ENCODE measurements at regions not wholly inside any gene's neighbourhood (a gene's known extent, or its start where the extent isn't known, plus 50 kb on each side); places are given as distances from the start of the nearest gene placed in this dataset.

DNA sequence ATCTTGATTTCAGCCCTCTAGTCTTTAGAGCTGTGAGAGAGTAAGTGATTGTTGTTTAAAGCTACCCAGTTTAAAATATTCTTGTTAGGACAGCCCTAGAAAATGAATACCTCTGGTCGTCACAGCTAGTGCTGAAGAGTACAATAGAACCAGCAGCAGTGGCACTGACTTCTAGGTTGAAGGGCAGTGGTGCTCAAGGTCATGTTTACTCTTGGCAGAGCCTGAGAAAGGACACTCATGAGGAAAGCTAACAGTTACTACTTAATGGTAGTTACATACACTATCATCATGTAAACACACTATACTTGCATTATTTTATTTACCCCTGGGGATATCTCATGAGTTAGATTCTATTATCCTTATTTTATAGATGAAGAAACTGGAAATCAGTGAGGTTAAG, 323.0 kb downstream of the SH2D4B start:
- TF ChIP-seq, protein P1, sequence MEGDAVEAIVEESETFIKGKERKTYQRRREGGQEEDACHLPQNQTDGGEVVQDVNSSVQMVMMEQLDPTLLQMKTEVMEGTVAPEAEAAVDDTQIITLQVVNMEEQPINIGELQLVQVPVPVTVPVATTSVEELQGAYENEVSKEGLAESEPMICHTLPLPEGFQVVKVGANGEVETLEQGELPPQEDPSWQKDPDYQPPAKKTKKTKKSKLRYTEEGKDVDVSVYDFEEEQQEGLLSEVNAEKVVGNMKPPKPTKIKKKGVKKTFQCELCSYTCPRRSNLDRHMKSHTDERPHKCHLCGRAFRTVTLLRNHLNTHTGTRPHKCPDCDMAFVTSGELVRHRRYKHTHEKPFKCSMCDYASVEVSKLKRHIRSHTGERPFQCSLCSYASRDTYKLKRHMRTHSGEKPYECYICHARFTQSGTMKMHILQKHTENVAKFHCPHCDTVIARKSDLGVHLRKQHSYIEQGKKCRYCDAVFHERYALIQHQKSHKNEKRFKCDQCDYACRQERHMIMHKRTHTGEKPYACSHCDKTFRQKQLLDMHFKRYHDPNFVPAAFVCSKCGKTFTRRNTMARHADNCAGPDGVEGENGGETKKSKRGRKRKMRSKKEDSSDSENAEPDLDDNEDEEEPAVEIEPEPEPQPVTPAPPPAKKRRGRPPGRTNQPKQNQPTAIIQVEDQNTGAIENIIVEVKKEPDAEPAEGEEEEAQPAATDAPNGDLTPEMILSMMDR (IDR thresholded peaks at IDR 0.05): no peak
- TF ChIP-seq POLR2A (IDR thresholded peaks at IDR 0.05) (no peak), EP300 (IDR thresholded peaks at IDR 0.05) (no peak)

Data from tibial nerve (tissue), 4 donors.